Stimulated activated CD8-positive, alpha-beta memory T cell treated with anti-CD3 and anti-CD28 coated beads, Interleukin-2, amount 100 ng/mL, for 48 hours (primary cell): ENCODE measurements at regions not wholly inside any gene's neighbourhood (a gene's known extent, or its start where the extent isn't known, plus 50 kb on each side); places are given as distances from the start of the nearest gene placed in this dataset.

ENCODE experiments used
- DNase-seq, 2 donors: peaks; one replicate each; pipeline ENCODE4 v3.0.0-alpha.2; 2020; ENCODE audit warnings: low read depth in 2 of 2

- no peak for DNase-seq
Measured at GRCh38 chr21:23218667-23219066, 2220.5 kb downstream of the NCAM2 start.

- no peak for DNase-seq
Measured at GRCh38 chr21:23217597-23217996, 2219.4 kb downstream of the NCAM2 start.

GRCh38 chr21:23215261-23215660 lies 2217.1 kb downstream of the NCAM2 start:
- DNase-seq: no peak
